LNCAP (cell line): ENCODE measurements at regions not wholly inside any gene's neighbourhood (a gene's known extent, or its start where the extent isn't known, plus 50 kb on each side); places are given as distances from the start of the nearest gene placed in this dataset.

Experiments
- CTCF ChIP-seq: fragments of 450-650 bp; IDR thresholded peaks from 2 replicates; pipeline ENCODE4 v1.5.1; 2017; ENCODE audit warnings: mild to moderate bottlenecking

- no peak for TF ChIP-seq CTCF
These were observed 185.3 kb upstream of the RAB6C start for GRCh38 chr2:129794116-129794515.

- no peak for TF ChIP-seq CTCF
These were observed 184.9 kb upstream of the RAB6C start for GRCh38 chr2:129794540-129794939.

- TF ChIP-seq CTCF = no peak
These were observed 183.2 kb upstream of the RAB6C start for GRCh38 chr2:129796225-129796624.

GRCh38 chr2:129796801-129797488 lies 182.5 kb upstream of the RAB6C start:
- no peak for TF ChIP-seq CTCF

- no peak for TF ChIP-seq CTCF
These were observed 181.8 kb upstream of the RAB6C start for GRCh38 chr2:129797489-129798300.

- no peak for TF ChIP-seq CTCF
These were observed 181.2 kb upstream of the RAB6C start for GRCh38 chr2:129798301-129798581.

GRCh38 chr2:129798626-129799025 lies 180.8 kb upstream of the RAB6C start:
- TF ChIP-seq CTCF = no peak
